ENCODE measurements at regions not wholly inside any gene's neighbourhood (a gene's known extent, or its start where the extent isn't known, plus 50 kb on each side); places are given as distances from the start of the nearest gene placed in this dataset.

- ATAC-seq (no peak), DNase-seq (ENCODE audit: extremely low read depth in 1 of 4, low spot score in 3 of 4) (no peak), FAIRE-seq (no peak)
- H3K9ac ChIP-seq (ENCODE audit: insufficient read depth in 1 of 2, low read depth in 2 of 2, low read length in 2 of 2) = no peak overlapping the region
- H3K79me2 ChIP-seq (ENCODE audit: control insufficient read depth, insufficient read depth, low read length) = no peaks in the 10 kb centered on the region
- no peaks in the 10 kb centered on the region for H3K4me1 ChIP-seq (replicated peaks in 1 of 2; ENCODE audit: control insufficient read depth in 2 of 2, insufficient read depth in 2 of 2, low read length in 2 of 2)
- 9% methylated on average over 2 of the region's 2 CpGs for whole genome bisulfite sequencing (ENCODE audit: insufficient coverage, low coverage, missing lambda C conversion rate)
- no peaks in the 10 kb centered on the region for H3K36me3 ChIP-seq (ENCODE audit: control insufficient read depth, insufficient read depth, low read length)
- no peak overlapping the region for H3K27ac ChIP-seq (ENCODE audit: extremely low read depth, low read depth, low read length)
- no peak overlapping the region for H3K4me3 ChIP-seq
- no TSS peak for BruUV-seq (replicated peaks)
- ChIA-PET POLR2A (interaction anchor here (0.6 to 1.0 kb wide), 2 partner anchors 9 to 469 kb away, joined by 3 read pairs; no protein-coding TSS in a partner anchor), CTCF (ENCODE audit: low intra/inter-chr PET ratio) (no interaction called here)
- no peaks in the 10 kb centered on the region for H3K9me1 ChIP-seq (ENCODE audit: control insufficient read depth, insufficient read depth, low read length)
- H4K20me1 ChIP-seq (replicated peaks; ENCODE audit: control insufficient read depth, insufficient read depth, low read length) = no peaks in the 10 kb centered on the region
- H3K9me3 ChIP-seq (replicated peaks; ENCODE audit: control insufficient read depth, insufficient read depth, low read depth, low read length) = no peaks in the 10 kb centered on the region
- no peak overlapping the region for H2AFZ ChIP-seq (ENCODE audit: low read depth, low read length)
- intact Hi-C loops (cut with micrococcal nuclease) (no loop called here), in situ Hi-C loops (cut with MboI) (no loop called here)
- H3K27me3 ChIP-seq (ENCODE audit: control insufficient read depth in 2 of 2, insufficient read depth in 2 of 2, low read length in 2 of 2) = no peaks in the 10 kb centered on the region
- no peak overlapping the region for H3K4me2 ChIP-seq (ENCODE audit: insufficient read depth, low read length)
- TF ChIP-seq CTCF (IDR thresholded peaks at IDR 0.05 in 2 of 3, conservative IDR thresholded peaks at IDR 0.05 in 1 of 3; ENCODE audit: insufficient read depth in 2 of 3, low read depth in 1 of 3, low read length in 3 of 3) (no peak), CEBPB (tag; IDR thresholded peaks at IDR 0.05) (no peak), ZNF699 (CRISPR knock-in tag; IDR thresholded peaks at IDR 0.05; ENCODE audit: insufficient replicate concordance) (no peak), POLR2B (IDR thresholded peaks at IDR 0.05; ENCODE audit: low read depth, partially characterized antibody) (no peak), GABPB1 (CRISPR knock-in tag; IDR thresholded peaks at IDR 0.05) (no peak), TARDBP (IDR thresholded peaks at IDR 0.05) (no peak), RFX1 (IDR thresholded peaks at IDR 0.05) (no peak)
- TF ChIP-seq, protein P1, sequence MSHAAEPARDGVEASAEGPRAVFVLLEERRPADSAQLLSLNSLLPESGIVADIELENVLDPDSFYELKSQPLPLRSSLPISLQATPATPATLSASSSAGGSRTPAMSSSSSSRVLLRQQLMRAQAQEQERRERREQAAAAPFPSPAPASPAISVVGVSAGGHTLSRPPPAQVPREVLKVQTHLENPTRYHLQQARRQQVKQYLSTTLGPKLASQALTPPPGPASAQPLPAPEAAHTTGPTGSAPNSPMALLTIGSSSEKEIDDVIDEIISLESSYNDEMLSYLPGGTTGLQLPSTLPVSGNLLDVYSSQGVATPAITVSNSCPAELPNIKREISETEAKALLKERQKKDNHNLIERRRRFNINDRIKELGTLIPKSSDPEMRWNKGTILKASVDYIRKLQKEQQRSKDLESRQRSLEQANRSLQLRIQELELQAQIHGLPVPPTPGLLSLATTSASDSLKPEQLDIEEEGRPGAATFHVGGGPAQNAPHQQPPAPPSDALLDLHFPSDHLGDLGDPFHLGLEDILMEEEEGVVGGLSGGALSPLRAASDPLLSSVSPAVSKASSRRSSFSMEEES (CRISPR knock-in tag; IDR thresholded peaks at IDR 0.05) = no peak
- TF ChIP-seq, protein P2, sequence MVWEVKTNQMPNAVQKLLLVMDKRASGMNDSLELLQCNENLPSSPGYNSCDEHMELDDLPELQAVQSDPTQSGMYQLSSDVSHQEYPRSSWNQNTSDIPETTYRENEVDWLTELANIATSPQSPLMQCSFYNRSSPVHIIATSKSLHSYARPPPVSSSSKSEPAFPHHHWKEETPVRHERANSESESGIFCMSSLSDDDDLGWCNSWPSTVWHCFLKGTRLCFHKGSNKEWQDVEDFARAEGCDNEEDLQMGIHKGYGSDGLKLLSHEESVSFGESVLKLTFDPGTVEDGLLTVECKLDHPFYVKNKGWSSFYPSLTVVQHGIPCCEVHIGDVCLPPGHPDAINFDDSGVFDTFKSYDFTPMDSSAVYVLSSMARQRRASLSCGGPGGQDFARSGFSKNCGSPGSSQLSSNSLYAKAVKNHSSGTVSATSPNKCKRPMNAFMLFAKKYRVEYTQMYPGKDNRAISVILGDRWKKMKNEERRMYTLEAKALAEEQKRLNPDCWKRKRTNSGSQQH (CRISPR knock-in tag; IDR thresholded peaks at IDR 0.05) = no peak
- TF ChIP-seq, protein P3, sequence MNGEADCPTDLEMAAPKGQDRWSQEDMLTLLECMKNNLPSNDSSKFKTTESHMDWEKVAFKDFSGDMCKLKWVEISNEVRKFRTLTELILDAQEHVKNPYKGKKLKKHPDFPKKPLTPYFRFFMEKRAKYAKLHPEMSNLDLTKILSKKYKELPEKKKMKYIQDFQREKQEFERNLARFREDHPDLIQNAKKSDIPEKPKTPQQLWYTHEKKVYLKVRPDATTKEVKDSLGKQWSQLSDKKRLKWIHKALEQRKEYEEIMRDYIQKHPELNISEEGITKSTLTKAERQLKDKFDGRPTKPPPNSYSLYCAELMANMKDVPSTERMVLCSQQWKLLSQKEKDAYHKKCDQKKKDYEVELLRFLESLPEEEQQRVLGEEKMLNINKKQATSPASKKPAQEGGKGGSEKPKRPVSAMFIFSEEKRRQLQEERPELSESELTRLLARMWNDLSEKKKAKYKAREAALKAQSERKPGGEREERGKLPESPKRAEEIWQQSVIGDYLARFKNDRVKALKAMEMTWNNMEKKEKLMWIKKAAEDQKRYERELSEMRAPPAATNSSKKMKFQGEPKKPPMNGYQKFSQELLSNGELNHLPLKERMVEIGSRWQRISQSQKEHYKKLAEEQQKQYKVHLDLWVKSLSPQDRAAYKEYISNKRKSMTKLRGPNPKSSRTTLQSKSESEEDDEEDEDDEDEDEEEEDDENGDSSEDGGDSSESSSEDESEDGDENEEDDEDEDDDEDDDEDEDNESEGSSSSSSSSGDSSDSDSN (IDR thresholded peaks at IDR 0.05; ENCODE audit: borderline replicate concordance in 1 of 2, low read depth in 2 of 2, low read length in 2 of 2) = no peak
- TF ChIP-seq, protein P4, sequence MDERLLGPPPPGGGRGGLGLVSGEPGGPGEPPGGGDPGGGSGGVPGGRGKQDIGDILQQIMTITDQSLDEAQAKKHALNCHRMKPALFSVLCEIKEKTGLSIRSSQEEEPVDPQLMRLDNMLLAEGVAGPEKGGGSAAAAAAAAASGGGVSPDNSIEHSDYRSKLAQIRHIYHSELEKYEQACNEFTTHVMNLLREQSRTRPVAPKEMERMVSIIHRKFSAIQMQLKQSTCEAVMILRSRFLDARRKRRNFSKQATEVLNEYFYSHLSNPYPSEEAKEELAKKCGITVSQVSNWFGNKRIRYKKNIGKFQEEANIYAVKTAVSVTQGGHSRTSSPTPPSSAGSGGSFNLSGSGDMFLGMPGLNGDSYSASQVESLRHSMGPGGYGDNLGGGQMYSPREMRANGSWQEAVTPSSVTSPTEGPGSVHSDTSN (CRISPR knock-in tag; IDR thresholded peaks at IDR 0.05; ENCODE audit: low read depth) = no peak
- TF ChIP-seq, protein P4 (tag; conservative IDR thresholded peaks at IDR 0.05; ENCODE audit: low read depth) = no peak
Measured at GRCh38 chr20:22946596-22946995, 88.5 kb upstream of the SSTR4 start.

Measured in K562 (cell line).